Heart right ventricle (tissue), 16 donors: ENCODE measurements at regions not wholly inside any gene's neighbourhood (a gene's known extent, or its start where the extent isn't known, plus 50 kb on each side); places are given as distances from the start of the nearest gene placed in this dataset.

Experiments
- ATAC-seq, 8 donors: fragments of 200-7000 bp; cut with Tn5 transposase; one replicate each; pipeline ENCODE4 v1.9.1; 2020; ENCODE audit warnings: mild to moderate bottlenecking in 8 of 8, moderate library complexity in 8 of 8, moderate number of reproducible peaks in 1 of 8
- DNase-seq, 2 donors: peaks; one replicate each; pipeline ENCODE4 v3.0.0-alpha.2; 2020
- H3K27ac ChIP-seq, 10 donors: fragments of 200-600 bp; sonication (generic) in 2 of 10; one replicate each; pipeline versions ENCODE4 v1.5.0 to v1.8.0; 2020 to 2022; ENCODE audit warnings: mild to moderate bottlenecking in 3 of 10
- H3K27me3 ChIP-seq, 7 donors: fragments of 200-600 bp; one replicate each; pipeline ENCODE4 v1.8.0; 2021 to 2022; ENCODE audit warnings: mild to moderate bottlenecking in 2 of 7
- H3K36me3 ChIP-seq, 9 donors: fragments of 200-600 bp; sonication (generic) in 1 of 9; one replicate each; pipeline versions ENCODE4 v1.5.0 to v1.8.0; 2020 to 2022; ENCODE audit warnings: mild to moderate bottlenecking in 2 of 9
- H3K4me1 ChIP-seq, 9 donors: fragments of 200-600 bp; sonication (generic) in 1 of 9; one replicate each; pipeline versions ENCODE4 v1.5.0 to v1.8.0; 2020 to 2022; ENCODE audit warnings: mild to moderate bottlenecking in 4 of 9
- H3K4me3 ChIP-seq, 10 donors: fragments of 200-600 bp; sonication (generic) in 2 of 10; one replicate each; pipeline versions ENCODE4 v1.5.0 to v1.8.0; 2020 to 2022; ENCODE audit warnings: mild to moderate bottlenecking in 7 of 10, moderate library complexity in 2 of 10
- H3K9me3 ChIP-seq, 11 donors: fragments of 200-600 bp in 10 of 11; sonication (generic) in 2 of 11; one replicate each; pipeline versions ENCODE4 v1.5.0 to v1.8.0; 2013 to 2022; ENCODE audit warnings: mild to moderate bottlenecking in 2 of 11, control low read depth in 1 of 11, moderate library complexity in 1 of 11
- WGBS, 2 donors: extraction: QIAGEN DNeasy Blood & Tissue Kit; methylation state at CpG; one replicate each; pipeline ENCODE4 v1.1.7; 2013; ENCODE audit warnings: inconsistent platforms in 1 of 2; 5-methylcytosine and 5-hydroxymethylcytosine counted together
- intact Hi-C, 10 donors: fragments of 100-400 bp; cut with DNase I; formaldehyde crosslinking; loops; one replicate each; pipeline versions ENCODE4 v1.11.1 to v1.14.2; 2022
- TF ChIP-seq, protein P1 (sequence below), 9 donors: fragments of 200-600 bp; sonication (generic) in 2 of 9; IDR thresholded peaks; one replicate each; pipeline versions ENCODE4 v1.5.0 to v1.8.0; 2021 to 2022; ENCODE audit warnings: antibody characterized with exemption in 9 of 9, mild to moderate bottlenecking in 5 of 9, moderate library complexity in 1 of 9
- donor health status: Arrhythmogenic right ventricular cardiomyopathy.
- donor health status: ischemic (EF 13 %, LVEDD 7.1; RV severe dilation, severe dysfunction).
- donor health status: healthy with polysubstance abuse.
- donor health status: DM: no; HTN: yes; CAD: no.
- donor health status: DM: no; HTN: no; CAD: no.
- donor health status: ischemic (EF 25% LVEDD 6.9; RV normal size, moderate dysfunction).
- donor health status: ischemic (EF 25% LVEDD 5.7; RV mildly dilated, moderate dysfunction).
- donor health status: healthy.
- donor health status: DM: yes; HTN: yes; CAD: no.
- donor health status: Ischemic cardiomyopathy.
- donor health status: ischemic (EF 35%, LVEDD 5.7; RV mildly dilated, moderate dysfunction).
- donor health status: nonischemic (EF 11% LVEDD 7.7; RV severe dilation, severe dysfunction).
- donor health status: DM: yes; HTN: yes; CAD: no.
- donor health status: PGD.
- donor health status: ischemic (EF 29% LVEDD 5.4; RV normal size, mild dysfunction).
- donor health status: nonischemic (EF 23%, LVEDD 6.1; RV moderate dilation, normal function).

DNA sequence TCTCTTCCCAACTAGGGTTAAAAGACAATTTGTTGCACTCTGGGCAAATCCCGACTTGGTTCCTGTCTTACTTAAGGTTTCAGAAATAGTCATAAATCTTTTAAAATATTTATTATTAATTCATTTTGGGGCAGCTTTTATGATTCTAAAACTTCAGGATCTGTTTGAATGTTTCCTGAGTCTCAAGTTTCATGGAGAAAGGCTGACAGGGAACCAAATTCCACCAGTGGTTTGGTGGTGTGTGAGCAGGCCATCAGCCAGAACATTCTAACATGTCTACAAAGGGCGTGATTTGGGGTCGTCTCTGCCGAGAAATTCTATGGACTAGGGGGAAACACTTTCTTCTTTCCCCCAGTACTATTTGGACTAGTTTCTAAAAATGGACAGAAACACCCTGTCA, 366.4 kb downstream of the ZNF521 start:
- H3K4me1 ChIP-seq = peaks cover 3 to 33% (median 15%) of the 10 kb centered on the region in 9 donors
- no peaks in the 10 kb centered on the region for H3K36me3 ChIP-seq
- intact Hi-C loops = loop anchor here in 1 of 10 donors (5.0 to 10.0 kb wide), 3 partner anchors 38 to 367 kb away; partner anchors contain the start of gene ZNF521
- DNase-seq = no peak
- TF ChIP-seq, protein P1, sequence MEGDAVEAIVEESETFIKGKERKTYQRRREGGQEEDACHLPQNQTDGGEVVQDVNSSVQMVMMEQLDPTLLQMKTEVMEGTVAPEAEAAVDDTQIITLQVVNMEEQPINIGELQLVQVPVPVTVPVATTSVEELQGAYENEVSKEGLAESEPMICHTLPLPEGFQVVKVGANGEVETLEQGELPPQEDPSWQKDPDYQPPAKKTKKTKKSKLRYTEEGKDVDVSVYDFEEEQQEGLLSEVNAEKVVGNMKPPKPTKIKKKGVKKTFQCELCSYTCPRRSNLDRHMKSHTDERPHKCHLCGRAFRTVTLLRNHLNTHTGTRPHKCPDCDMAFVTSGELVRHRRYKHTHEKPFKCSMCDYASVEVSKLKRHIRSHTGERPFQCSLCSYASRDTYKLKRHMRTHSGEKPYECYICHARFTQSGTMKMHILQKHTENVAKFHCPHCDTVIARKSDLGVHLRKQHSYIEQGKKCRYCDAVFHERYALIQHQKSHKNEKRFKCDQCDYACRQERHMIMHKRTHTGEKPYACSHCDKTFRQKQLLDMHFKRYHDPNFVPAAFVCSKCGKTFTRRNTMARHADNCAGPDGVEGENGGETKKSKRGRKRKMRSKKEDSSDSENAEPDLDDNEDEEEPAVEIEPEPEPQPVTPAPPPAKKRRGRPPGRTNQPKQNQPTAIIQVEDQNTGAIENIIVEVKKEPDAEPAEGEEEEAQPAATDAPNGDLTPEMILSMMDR (IDR thresholded peaks at IDR 0.05) = no peak
- H3K27me3 ChIP-seq = no peaks in the 10 kb centered on the region
- no peaks in the 10 kb centered on the region for H3K9me3 ChIP-seq
- H3K27ac ChIP-seq = peak overlapping the region in 6 of 10 donors; percentile 27 to 71 (median 44)
- H3K4me3 ChIP-seq = peak overlapping the region in 1 of 10 donors; percentile 31
- 71 to 73% methylated on average over 4 of the region's 4 CpGs for WGBS, 2 donors
- ATAC-seq = no peak

DNA sequence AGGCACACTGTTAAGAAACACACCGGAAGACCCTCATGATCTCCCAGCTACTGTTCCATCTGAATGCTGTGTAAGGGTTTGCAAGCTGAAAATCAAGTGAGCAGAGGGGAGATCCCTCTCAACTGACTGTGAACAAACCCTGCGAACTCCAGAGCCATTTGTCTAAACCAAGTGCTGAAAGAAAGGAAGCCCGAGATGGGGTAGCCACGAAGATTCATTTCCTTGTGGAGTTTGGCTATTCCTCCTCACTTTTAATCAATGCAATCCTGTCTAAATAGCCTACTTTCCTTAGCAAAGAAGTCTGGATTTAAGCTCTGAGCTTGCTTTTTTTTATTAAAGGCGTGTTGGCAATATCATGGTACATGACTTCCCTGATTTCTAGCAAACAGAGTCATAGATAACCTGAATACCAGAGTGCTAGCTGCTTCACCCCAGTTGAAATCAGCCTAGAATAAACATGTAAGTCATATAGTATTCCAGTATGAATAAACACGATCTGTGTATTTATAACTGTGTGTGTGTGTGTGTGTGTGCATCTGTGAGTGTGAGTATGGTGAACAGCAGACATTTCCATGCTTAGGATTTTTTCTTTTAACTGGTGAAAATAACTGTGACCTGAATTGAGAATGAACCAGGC, 365.2 kb downstream of the ZNF521 start:
- no peaks in the 10 kb centered on the region for H3K9me3 ChIP-seq
- peaks cover 3 to 33% (median 15%) of the 10 kb centered on the region in 9 donors for H3K4me1 ChIP-seq
- no peak for DNase-seq
- peak overlapping the region in 5 of 10 donors; percentile 13 to 32 (median 23) for H3K4me3 ChIP-seq
- TF ChIP-seq, protein P1 (IDR thresholded peaks at IDR 0.05) = no peak
- WGBS, 2 donors = 50 to 53% methylated on average over 6 of the region's 6 CpGs
- peak overlapping the region; percentile 2 to 73 (median 44) for H3K27ac ChIP-seq
- H3K27me3 ChIP-seq = no peaks in the 10 kb centered on the region
- ATAC-seq = peak in 2 of 8 donors; percentile 5 to 10
- intact Hi-C loops = loop anchor here in 1 of 10 donors (5.0 to 10.0 kb wide), 3 partner anchors 39 to 366 kb away; partner anchors contain the start of gene ZNF521
- H3K36me3 ChIP-seq = no peaks in the 10 kb centered on the region

DNA sequence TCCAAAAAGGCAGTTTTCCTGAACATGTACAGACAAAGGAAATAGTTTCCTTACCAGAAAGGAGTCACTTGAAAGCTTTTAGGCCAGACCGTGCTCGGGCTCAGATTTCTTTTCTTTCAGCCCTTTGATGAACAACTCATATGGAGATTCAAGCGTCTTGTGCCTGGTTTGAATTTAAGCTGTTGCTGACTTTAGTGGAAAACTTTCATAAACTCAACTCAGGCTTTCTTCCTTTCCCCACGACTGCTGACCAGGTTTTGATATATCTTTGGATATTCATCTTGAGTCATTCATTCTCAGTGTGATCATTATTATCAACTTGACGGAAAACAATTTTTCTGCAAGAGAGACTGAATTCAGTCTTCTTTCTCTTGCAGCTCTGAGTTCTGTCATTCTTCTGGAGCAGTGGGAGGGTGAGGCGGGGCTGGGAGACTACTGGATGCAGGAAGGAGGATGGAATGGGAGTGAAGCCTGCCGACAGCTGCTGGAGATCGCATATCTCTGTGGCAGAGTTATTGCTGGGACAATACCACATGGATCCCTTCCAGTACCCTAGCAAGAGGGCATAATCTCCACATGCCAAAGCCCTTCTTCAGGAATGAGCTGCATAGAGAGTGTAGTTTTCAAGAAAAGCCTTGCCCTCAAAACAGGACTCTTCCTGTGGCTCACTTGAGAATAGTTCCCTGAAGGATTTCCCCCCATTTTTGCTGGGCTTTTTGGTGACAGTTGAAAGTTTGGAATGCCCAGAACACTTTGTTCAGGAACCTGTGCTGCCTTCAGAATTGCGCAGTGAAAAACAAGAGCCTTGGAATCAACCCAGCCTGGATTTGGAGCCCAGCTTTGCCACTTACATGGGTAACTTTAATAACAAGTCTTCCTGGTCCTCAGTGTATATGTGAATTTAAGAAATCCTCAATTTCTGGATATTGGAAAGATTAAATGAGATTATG, 364.4 kb downstream of the ZNF521 start:
- Histone ChIP-seq H3K27me3 (no peaks in the 10 kb centered on the region), H3K4me3 (peak overlapping the region in 5 of 10 donors; percentile 13 to 32 (median 23)), H3K9me3 (peaks cover 0 to 5% (median 0%) of the 10 kb centered on the region in 11 donors), H3K36me3 (no peaks in the 10 kb centered on the region), H3K27ac (peak overlapping the region in 9 of 10 donors; percentile 2 to 73 (median 45)), H3K4me1 (peaks cover 3 to 33% (median 15%) of the 10 kb centered on the region in 9 donors)
- DNase-seq (peak; percentile 28 to 44), ATAC-seq (peak; percentile 69 to 85 (median 76))
- WGBS, 2 donors = 54 to 57% methylated on average over 9 of the region's 9 CpGs
- TF ChIP-seq, protein P1 (IDR thresholded peaks at IDR 0.05) = no peak
- intact Hi-C loops = loop anchor here in 1 of 10 donors (5.0 to 10.0 kb wide), 3 partner anchors 40 to 365 kb away; partner anchors contain the start of gene ZNF521
